Suprapubic skin (tissue), 3 donors: ENCODE measurements at regions not wholly inside any gene's neighbourhood (a gene's known extent, or its start where the extent isn't known, plus 50 kb on each side); places are given as distances from the start of the nearest gene placed in this dataset.

ENCODE experiments used
- EP300 ChIP-seq: sonication (generic); formaldehyde crosslinking; IDR thresholded peaks from one replicate; pipeline ENCODE4 v1.6.1; 2017; ENCODE audit warnings: antibody characterized with exemption
- POLR2A ChIP-seq, 2 donors: fragments of 450-650 bp; IDR thresholded peaks; one replicate each; pipeline ENCODE4 v1.6.1; 2017; ENCODE audit warnings: antibody characterized with exemption in 2 of 2, mild to moderate bottlenecking in 2 of 2, moderate library complexity in 2 of 2
- TF ChIP-seq, protein P1 (sequence below), 2 donors: fragments of 200-600 bp in 1 of 2; fragments of 450-650 bp in 1 of 2; sonication (generic) in 1 of 2; IDR thresholded peaks; one replicate each; pipeline ENCODE4 v1.5.1; 2016 to 2019; ENCODE audit warnings: antibody characterized with exemption in 2 of 2, mild to moderate bottlenecking in 1 of 2, moderate library complexity in 1 of 2

DNA sequence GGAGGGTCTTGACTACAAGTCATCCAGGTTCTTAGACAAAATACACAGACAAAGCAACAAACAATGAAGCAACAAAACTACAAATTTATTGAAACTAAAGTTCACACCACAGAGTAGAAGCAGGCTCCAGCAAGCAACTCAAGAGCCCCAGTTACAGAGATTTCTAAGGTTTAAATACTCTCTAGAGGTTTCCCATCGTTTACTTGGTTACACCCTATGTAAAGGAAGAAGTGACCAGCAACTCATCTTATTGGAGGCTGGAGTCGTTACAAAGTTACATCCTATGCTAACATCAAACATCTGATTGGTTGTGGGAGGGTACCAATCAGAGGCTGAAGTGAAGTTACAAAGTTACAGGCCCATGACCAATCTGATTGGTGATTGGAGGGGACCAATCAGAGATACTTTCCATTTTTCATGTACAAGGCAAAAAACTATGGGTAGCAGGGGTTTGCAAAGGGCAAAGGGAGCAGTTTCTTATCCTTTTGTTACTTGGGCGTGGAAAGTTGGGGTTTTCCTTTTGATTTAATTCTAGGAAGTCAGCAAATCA is 2292.6 kb upstream of the C9orf72 start:
- TF ChIP-seq, protein P1, sequence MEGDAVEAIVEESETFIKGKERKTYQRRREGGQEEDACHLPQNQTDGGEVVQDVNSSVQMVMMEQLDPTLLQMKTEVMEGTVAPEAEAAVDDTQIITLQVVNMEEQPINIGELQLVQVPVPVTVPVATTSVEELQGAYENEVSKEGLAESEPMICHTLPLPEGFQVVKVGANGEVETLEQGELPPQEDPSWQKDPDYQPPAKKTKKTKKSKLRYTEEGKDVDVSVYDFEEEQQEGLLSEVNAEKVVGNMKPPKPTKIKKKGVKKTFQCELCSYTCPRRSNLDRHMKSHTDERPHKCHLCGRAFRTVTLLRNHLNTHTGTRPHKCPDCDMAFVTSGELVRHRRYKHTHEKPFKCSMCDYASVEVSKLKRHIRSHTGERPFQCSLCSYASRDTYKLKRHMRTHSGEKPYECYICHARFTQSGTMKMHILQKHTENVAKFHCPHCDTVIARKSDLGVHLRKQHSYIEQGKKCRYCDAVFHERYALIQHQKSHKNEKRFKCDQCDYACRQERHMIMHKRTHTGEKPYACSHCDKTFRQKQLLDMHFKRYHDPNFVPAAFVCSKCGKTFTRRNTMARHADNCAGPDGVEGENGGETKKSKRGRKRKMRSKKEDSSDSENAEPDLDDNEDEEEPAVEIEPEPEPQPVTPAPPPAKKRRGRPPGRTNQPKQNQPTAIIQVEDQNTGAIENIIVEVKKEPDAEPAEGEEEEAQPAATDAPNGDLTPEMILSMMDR (IDR thresholded peaks at IDR 0.05) = no peak
- TF ChIP-seq POLR2A (IDR thresholded peaks at IDR 0.05) (no peak), EP300 (no peak)
